Umbilical cord (tissue), 1 donor: ENCODE measurements at regions not wholly inside any gene's neighbourhood (a gene's known extent, or its start where the extent isn't known, plus 50 kb on each side); places are given as distances from the start of the nearest gene placed in this dataset.
A peak's percentile ranks its signal among the peaks of the same experiment; 100 is the strongest.

Experiments
- DNase-seq: peaks from one replicate; pipeline ENCODE4 v3.0.0-alpha.2; 2015; ENCODE audit warnings: low spot score

- no peak for DNase-seq
Observed at GRCh38 chr6:56767892-56768531, 125.3 kb upstream of the DST start.

DNA sequence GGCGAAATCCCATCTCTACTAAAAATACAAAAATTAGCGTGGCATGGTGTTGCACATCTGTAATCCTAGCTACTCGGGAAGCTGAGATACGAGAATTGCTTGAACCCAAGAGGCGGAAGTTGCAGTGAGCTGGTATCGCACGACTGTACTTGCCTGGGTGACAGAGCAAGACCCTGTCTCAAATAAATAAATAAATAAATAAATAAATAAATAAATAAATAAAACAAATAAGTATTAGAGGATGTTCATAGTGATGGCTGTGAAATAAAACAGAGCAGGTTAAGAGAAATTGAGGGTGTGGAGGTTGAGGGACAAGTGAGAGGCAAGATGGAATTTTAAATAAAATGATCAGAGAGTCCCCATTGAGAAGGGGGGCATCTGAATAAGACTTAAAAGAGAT, 124.7 kb upstream of the DST start:
- DNase-seq: no peak

GRCh38 chr6:56766806-56767178, 124.1 kb upstream of the DST start:
- peak; percentile 61 for DNase-seq

GRCh38 chr6:56766139-56766805, 123.6 kb upstream of the DST start:
- no peak for DNase-seq

DNA sequence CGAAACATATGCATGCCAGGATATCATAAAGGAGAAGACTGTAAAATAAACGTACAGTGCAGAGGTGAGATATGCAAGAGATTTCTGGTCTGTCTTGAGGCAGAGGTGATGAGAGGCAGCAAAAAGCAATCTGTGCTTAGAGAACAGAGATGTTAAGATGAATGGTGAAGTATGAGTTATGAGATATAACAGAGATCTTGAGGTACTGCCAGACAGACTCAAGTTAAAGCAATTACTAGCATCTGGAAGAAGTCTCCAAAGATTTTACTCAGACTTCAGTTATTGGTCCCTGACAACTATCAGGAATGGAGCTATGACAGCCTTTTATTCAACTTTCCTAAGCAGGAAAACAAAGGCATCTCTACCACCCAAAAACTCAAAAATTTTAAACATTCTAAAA, 122.8 kb upstream of the DST start:
- DNase-seq: peak; percentile 62

GRCh38 chr6:56764081-56764566, 121.4 kb upstream of the DST start:
- no peak for DNase-seq

DNA sequence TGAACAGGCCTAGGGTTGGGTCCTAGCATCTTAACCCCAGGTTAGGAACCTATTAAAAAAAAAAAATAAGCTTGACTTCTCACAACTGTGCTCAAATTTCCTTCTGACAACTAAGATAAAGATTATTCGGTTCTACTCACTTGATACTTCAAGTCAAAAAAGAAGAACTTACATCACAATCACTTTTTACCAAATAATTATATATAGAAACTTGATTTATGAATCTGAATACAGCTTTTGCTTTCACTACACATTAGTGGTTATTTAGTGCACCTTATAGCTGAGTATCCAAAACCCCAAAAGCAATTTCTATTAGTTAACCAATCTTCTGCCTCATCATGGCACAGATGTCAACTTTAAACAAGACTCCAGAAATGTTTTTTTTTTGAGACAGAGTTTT, 119.0 kb upstream of the DST start:
- no peak for DNase-seq

DNA sequence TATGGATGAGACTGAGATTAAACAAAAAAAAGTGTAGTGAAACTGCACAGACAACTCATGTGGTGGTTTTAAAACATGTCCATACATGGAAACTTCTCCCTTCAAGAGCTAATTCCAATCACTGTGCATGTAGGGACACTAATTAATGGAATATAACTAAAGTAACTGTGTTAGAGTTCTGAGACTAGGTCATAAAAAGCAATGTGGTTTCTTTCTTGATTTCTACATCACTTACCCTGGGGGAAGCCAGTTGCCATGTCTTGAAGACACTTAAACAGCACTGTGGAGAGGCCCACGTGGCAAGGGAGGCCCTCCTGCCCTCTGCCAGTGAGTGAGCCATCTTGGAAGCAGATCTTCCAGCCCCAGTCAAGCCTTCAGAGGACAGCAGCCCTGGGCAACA, 118.2 kb upstream of the DST start:
- DNase-seq: no peak

DNA sequence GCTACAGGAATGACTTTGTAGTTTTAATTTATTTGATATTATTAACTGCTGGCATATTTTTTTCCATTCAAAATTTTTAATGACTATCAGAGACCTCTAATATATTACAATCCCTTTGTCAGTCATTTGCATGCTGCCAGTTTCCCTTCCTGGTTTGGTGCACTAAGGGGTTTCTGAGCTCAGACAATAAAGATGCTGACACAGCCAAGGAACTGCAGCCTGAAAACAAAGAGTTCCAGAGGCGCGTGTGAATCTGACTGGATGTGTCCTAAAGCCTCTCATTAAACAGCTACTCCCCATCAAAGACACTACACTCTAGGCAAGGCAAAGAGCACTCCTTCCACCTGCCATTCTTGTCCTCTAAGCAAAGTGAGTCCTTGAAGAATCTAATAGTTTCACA, 116.8 kb upstream of the DST start:
- DNase-seq: no peak

DNA sequence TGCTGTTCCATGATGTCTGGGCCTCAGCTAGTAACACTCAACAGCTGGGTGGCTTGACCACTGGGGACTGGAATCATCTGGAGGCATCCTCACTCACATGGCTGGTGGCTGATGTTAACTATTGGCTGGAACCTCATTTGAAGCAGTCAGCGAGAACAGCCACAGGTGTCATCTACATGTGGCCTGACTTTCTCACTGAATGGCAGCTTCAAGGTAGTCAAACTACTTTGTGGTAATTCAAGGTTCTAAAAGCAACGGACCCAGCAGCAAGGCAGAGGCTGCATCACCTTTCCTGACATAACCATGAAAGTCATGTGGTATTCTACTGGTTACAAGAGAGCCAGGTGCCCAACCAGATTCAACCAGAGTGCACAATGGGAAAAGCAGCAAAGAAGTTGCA, 115.9 kb upstream of the DST start:
- DNase-seq: no peak

- no peak for DNase-seq
Observed at GRCh38 chr6:56758120-56758519, 115.4 kb upstream of the DST start.

DNA sequence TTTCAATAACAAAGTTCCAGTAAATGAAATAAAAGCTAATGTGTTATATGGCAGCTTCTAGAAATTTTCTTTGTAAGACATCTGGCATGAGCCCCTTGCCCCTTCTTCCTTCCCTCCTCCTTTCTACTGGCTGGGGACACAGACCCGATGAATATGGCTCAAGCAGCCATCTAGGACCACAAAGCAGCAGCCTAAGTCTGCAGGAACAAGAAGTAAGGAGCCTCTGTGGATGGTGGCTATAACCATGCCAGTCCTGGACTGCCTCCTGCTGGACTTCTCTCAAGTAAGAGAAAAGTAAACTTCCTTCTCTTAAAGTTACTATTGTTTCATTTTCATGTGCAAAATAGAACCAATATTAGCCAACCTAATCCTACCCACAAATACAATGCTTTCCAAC, 114.9 kb upstream of the DST start:
- DNase-seq: no peak

GRCh38 chr6:56756791-56757587, 114.3 kb upstream of the DST start:
- DNase-seq: no peak

DNA sequence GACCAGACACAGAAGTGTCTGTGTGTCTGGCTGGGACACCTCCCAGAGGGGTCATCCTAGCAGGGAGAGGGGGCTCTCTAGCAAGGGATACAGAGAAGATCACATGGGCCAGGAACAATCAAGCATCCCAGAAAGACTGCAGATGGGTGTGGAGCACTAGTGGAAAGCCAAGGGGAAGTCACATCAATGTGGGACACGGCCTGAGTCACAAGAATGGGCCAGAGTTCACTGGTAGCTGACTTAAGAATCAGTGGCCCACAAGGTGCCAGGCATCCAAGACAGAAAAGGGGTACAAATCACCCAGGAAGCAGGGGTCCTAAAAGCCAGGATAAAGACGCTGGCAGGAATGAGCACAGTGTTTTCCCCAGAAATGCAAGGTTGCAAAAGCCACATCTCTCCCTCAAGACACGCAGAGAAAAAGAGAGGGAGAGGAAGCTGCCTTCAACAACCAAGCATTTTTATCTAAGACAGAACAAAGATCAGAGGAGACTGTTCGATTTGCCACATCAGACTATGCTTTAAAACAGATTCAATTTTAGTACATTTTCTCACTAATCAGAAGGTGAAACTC, 113.6 kb upstream of the DST start:
- DNase-seq: no peak

DNA sequence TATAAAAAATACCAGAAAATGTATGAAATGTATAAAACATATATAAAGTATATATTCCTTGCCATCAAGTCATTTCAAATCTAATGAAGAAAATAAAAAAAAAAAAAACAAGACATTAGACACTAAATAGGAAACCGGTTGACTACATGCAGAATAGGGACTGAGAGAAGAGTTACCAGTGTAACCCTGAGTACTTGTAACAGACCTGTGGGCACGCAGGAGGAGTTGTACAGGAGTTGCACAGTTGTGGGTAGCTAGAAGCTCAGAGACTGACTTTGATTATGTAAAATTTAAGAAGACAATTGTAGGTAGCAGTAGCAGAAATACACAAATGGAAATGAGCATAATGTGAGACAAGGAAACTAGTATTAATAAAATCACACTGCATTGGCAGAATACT, 112.4 kb upstream of the DST start:
- DNase-seq: no peak

DNA sequence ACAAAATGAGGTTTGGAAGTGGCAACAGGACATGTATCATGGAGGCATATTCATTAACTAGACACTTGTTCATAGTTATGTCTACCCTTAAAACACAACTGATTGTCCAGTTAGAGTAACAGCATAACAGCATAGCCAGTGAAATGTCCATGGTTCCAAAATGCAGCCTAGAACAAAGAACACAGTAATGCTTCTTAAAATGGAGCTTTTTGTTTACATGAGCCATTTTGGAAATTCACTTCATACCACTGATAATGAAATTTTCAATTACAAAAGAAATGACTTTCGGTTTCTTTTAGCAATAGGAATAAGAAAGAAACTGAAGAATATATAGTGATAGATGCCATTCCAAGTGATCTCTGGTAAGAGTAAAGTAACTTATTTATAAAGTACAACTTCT, 111.1 kb upstream of the DST start:
- no peak for DNase-seq

DNA sequence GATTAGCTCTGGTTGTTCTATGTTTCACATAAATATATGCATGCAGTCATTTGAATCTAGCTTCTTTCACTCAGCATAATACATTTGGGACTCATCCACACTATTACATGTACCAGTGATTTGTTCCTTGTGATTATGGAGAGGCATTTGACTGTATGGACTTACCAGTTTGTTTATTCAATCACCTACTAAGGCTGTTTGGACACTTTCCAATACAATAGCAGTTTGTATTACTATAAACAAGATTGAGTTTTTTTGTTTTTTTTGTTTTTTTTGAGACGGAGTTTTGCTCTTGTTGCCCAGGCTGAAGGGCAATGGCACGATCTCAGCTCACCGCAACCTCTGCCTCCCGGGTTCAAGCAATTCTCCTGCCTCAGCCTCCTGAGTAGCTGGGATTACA, 109.8 kb upstream of the DST start:
- DNase-seq: no peak

- no peak for DNase-seq
Observed at GRCh38 chr6:56752009-56752408, 109.3 kb upstream of the DST start.

- no peak for DNase-seq
Observed at GRCh38 chr6:56751604-56752003, 108.9 kb upstream of the DST start.

GRCh38 chr6:56750686-56751085, 108.0 kb upstream of the DST start:
- no peak for DNase-seq

- DNase-seq: peak; percentile 61
Observed at GRCh38 chr6:56749632-56750151, 107.0 kb upstream of the DST start.

- DNase-seq: peak; percentile 48
Observed at GRCh38 chr6:56746767-56747504, 104.2 kb upstream of the DST start.
